ENCODE measurements at regions not wholly inside any gene's neighbourhood (a gene's known extent, or its start where the extent isn't known, plus 50 kb on each side); places are given as distances from the start of the nearest gene placed in this dataset.

DNA sequence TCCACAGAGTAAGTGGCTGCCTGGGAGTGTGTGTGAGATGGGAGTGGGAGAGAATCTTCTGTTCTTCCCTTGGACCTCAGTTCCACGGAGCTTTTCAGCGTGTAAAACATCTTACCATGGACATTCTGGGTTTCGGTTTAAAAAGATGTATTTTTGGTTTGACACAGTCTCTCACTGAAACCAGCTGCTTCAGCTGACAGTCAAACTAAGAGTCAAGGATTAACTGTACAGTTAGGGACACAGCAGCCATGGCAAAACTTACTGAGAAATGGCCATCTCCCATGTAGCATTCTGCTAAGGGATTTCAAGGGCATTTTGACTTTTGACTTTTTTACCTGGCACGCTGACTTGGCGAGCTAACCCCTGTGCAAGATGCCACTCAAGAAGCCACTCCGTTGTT is 93.8 kb upstream of the IL12B start:
- DNase-seq = no peak

DNA sequence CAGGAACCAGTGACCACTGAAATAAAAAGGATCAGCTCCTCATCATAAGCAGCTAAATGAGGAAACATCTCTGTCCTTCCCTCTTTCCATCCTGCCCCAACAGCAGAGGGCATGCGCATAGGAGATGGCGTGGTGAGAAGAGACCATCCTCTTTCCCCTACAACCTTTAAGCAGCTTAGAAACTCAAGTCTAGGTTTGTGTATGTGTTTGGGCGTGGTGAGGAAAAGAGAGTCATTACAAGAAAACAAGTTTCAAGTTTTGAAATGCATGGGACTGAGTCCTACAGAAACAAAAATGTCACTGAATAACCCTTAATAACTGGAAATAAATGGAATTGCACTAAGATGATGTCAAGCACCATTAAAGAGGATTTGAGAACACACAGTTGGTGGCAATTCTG is 96.4 kb upstream of the IL12B start:
- DNase-seq = no peak

GRCh38 chr5:159427180-159428012 is 97.1 kb upstream of the IL12B start:
- DNase-seq = no peak

GRCh38 chr5:159430361-159431012 is 100.2 kb upstream of the IL12B start:
- DNase-seq = no peak

DNA sequence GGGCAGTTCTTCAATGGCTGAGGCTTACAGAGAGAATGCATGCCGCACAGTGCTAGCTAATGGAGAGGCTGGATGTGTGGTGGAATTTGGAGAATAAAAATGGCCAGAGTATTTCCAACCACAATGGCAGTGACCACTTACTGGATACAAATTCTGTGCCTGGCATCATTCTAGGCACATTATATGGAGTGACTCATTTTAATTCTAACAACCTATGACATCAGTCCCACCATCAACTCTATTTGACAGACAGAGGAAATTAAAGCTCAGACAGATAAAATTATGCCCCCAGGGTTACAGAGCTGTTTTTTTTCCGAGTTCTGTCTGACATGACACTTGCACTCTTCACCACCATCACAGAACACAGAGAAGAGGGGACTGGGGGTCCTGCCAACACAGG is 105.6 kb upstream of the IL12B start:
- no peak for DNase-seq

GRCh38 chr5:159438092-159438491 is 107.8 kb upstream of the IL12B start:
- DNase-seq = no peak

- DNase-seq = no peak
Observed at GRCh38 chr5:159439002-159439401, 108.7 kb upstream of the IL12B start.

DNA sequence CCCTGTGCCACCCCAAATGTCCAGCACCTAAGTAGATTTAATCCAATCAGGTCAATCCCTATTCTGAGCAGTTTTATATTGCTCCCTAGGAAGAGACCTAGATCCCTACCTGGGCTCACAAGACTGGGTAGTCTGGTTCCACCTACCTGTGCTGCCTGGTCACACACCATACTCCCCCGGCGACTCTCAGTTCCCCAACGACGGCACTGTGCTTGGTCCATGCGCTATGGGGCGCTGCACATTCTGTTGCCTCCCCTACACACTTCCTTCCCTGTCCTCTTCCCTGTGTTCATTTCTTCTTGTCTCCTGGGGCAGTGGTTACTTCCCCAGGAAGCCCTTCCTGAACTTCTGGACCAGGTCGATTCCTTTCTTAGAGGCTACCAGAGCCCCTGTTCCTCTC is 109.9 kb upstream of the IL12B start:
- DNase-seq = no peak

GRCh38 chr5:159440968-159441367 is 110.7 kb upstream of the IL12B start:
- DNase-seq = no peak

GRCh38 chr5:159441441-159441840 is 111.2 kb upstream of the IL12B start:
- no peak for DNase-seq

DNA sequence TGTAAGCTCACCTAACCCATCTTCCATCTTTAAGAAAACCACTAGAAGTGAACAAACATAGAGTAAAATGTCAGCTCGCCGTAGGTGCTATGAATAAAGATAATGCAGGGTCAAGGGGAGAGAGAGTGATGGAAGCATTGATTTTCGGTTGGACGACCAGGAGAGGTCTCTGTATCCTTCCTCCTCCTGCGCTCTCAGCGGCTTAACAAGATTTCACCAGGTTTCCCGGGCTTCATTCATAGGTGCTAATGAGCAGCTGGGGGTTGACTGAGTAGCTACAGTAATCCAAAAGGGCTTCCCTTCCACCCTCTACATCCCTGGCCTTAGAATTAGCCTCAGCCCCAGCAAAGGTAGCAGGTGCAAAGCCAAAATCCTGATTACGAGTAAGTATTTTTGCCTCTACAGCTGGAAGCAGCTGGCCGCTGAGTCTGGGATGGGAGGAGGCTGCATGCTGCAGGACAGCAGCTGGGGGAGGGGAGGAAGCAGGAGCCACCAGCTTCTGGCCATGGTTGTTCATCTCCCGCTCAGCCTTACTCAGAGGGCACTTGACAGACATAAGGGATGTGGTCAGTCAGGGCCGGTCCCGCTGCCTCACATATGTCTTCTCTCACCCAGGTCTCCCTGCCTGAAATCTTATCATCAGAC is 112.0 kb upstream of the IL12B start:
- no peak for DNase-seq

DNA sequence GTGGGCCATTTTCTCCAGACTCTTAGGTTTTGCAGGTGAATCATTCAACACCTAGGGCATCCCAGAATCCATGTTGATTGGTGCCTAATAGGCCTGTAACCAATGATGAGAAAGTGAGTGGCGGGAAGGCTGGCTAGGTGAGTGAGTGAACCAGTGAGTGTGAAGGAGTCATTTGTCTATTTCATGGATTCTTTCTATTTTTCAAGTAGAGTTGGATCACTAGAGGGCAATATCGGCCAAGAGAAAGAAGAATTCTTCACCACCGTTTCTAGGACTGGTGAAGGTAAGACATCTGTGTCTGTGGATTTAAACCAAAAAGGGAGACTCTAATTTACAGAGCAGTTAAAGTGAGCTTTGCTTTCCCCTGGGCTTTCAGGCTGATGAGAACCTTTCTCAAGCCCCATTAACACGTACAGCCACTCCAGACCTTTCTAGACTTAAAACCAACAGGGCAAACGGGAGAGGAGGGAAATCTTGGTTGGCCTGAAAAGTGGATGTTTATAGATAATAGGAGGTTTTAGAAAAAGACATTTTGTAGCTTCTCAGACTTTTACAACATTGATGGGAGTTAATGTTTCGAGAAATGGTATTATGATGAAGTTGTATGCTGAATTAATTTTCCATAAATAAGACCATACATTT is 114.3 kb upstream of the IL12B start:
- no peak for DNase-seq

GRCh38 chr5:159447116-159447515 is 116.8 kb upstream of the IL12B start:
- no peak for DNase-seq

DNA sequence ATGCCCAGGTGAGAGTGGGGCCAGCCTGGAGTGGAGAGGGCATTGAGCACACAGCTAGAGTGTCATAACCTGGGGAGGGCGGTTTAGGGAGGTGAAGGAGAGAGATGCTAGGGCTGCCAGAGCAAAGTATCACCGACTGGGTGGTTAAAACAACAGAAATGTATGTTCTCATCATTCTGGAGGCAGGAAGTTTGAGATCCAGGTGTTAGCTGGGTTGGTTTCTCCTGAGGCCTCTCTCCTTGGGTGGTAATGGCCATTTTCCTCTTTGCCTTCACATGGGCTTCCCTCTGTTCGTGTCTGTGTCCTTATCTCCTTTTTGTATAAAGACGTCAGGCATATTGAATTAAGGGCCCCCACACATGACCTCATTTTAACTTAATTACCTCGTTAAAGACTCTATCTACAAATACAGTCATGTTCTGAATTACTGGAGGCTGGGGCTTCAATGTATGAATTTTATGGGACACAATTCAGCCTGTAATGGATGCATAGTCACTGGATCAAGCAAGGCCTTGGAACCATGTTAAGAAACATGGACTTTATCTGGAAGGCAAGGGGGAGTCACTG is 118.6 kb upstream of the IL12B start:
- DNase-seq = no peak

DNA sequence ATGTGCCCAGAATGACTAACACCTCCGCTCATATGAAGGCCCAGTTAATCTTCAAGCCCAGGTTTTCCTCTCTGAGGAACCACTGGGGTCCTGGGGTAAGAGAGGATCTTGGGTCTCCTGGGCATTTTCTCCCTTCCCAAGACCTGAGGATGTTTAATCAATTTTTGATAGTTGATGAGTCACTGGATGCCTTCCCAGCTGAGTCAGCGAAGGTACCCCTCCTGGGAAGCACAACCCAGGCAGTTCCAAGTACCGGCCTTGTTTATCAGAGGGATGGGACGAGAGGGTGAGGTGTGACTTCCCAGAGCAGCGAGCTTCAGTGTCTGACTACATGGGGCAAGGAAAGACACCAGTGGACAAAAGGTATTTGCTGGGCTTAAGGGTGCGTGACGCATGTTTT is 119.6 kb upstream of the IL12B start:
- DNase-seq = no peak

GRCh38 chr5:159450417-159450816 is 120.1 kb upstream of the IL12B start:
- no peak for DNase-seq

DNA sequence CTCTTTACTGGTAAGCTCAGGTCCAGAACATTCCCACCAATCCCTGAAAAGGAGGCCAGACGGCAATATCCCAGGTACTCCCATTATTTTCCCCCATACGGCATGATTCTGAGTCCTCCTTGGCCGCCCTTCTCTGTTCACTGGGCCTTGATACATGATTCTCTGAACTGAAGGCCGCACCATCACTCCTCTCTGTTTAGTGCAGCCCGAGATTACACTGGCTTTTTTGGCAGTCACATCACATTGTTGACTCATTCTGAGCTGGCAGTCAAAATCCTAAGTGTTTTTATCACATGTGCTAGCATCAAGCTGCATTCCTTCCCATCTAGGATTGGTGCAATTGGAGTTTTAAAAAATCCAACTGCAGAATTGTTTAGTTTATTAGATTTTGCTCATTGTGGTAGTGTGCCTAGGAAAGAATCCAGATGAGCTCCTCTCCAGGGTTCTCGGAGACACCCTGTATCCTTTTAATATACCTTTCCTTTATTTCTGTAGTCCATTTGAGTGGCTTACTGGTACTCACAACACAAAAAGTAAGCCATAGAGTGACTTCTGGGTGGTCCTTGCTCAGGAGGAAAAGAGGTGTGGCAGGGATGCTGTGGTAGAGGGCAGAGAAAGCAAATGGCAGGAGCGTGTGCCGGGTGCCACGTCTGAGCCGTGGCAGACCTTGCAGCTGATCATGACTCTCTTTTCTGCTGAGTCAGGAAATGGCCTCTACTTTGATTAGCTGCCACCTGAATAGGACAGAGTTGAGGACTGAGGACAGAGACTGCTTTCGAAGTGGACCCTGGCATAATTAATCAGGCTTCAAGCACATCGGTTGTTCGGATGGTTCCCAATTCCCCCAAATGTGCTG is 121.1 kb upstream of the IL12B start:
- no peak for DNase-seq

- no peak for DNase-seq
Observed at GRCh38 chr5:159452480-159453167, 122.3 kb upstream of the IL12B start.

GRCh38 chr5:159453209-159453608 is 122.9 kb upstream of the IL12B start:
- DNase-seq = no peak

DNA sequence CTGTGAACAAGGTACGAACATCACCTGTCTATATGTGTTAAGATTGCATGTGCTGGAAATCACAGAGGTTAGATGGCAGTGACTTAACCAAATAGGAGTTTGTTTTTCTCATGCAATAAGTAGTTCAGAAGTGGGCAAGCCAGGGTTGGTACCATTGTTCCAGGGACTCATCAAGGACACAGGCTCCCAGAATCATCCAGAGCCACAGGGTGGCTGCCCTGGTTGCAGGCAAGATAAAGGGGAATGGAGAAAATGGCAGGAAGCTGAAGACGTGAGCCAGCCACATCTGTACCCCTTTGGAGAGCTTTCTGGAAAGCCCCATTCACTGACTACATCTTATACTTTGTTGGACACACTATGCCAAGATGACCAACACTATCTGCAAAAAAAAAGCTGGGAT is 126.0 kb upstream of the IL12B start:
- no peak for DNase-seq

DNA sequence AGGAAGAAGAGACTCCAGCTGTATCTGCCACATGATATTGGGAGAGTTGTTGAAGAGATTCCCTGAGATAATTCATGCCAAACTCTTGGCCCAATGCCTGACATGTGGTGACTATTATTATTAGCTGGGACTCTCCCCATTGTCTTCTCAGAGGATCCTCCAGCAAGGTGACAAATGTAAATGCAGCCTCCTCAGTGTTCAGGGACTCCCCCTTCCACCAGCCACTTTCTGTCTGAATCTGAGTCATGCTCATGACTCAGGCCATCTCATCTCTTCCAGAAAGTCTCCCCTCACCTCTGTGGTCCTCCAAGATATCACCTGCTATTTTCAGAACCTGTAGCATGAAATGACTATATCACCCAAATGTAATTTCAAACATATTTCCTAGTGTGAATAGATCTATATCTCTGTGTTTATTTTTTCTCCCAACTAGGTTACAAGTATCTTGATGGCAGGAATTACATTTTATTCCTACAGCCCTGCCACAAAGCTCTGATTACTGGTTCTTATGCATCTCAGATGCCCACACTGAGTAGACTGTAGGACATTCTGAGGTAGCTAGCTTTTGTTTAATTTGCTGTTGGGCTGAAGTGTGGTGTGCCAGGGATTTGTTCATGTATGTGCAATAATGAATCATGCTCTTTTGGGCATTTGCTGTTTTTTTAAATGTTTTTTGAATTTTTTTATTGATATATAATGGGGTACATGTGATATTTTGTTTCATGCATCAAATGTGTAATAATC is 126.6 kb upstream of the IL12B start:
- no peak for DNase-seq

Measured in activated T-cell treated with anti-CD3 and anti-CD28 coated beads, Interleukin-2, amount 50 U/mL, for 1 hour (primary cell).